ENCODE measurements at regions not wholly inside any gene's neighbourhood (a gene's known extent, or its start where the extent isn't known, plus 50 kb on each side); places are given as distances from the start of the nearest gene placed in this dataset.

- DNase-seq: no peak
Measured at GRCh38 chr6:134117409-134117808, 65.0 kb upstream of the SLC2A12 start.

DNA sequence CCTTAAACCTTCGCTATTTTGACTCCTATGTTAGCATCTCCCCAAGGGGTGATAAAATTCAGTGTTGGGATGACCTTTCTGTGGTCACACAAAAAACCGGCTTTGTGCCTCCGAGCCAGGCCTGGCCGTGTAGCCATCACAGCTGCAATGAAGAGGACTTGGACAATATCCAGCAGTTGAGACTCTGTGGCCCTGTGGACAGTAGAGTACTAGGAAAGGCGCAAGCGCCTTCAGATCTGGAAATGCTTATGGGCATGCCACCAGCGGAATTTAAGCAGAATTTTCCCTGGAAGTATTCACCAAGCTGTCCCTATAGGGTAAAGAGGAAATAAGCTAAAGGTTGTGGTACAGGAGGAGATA, 63.3 kb upstream of the SLC2A12 start:
- no peak for DNase-seq

GRCh38 chr6:134114918-134115714, 62.7 kb upstream of the SLC2A12 start:
- DNase-seq: no peak

- no peak for DNase-seq
Measured at GRCh38 chr6:134114489-134114888, 62.1 kb upstream of the SLC2A12 start.

DNA sequence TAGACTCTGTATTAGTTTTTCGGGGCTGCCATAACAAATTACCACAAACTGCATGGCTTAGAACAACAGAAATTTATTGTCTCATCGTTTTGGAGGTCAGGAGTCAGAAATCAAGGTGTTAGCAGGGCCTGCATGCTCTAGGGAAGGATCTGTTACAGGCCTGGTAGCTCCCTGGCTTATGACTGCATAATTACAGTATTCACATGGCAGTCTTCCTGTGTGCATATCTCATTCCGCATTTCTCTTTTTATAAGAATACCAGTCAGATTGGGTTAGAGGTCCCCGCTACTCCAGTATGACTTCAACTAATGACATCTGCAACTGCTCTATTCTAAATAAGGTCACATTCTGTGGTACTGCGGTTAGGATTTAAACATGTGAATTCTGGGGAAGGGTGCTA, 59.3 kb upstream of the SLC2A12 start:
- DNase-seq: no peak

DNA sequence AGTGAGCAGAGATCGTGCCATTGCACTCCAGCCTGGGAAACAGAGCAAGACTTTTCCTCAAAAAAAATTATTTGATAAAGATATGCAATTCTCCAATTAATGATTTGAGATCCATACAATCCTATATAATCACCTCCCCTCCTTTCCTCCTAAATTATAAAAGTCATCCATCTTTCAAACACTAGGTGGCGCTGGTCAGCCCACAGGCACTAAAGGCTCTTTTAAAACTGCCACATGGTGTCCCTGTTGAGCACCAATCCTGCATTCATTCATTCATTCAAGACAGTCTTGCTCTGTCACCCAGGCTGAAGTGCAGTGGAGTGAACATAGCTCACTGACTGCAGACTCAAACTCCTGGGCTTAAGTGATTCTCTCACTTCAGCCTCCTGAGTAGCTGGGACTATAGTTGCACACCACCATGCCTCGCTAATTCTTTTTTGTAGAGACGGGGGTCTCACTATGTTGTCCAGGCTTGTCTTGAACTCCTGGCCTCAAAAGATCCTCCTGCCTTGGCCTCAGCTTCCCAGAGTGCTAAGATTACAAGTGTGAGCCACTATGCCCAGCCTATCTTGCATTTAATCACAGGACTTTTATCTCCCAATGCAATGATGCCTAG, 58.7 kb upstream of the SLC2A12 start:
- DNase-seq: peak; percentile 20 to 60

DNA sequence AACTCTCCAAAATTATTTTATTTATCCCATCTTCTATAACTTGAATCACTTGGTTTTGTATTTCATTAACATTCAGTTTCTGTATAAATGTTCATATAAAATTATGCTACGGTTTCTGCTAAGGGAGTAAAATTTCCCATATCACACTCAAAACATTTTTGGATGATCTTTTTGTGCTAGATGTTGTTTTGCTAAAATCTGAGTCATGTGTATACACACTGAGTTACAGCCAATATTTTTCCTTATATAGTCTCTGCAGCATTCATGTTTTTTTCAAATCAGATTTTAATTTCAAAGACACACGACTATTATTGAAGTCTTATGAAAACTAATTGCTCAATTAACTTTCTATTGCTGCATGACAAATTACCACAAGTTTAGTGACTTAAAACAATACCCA, 54.3 kb upstream of the SLC2A12 start:
- DNase-seq: no peak

GRCh38 chr6:134105940-134106339, 53.5 kb upstream of the SLC2A12 start:
- peak in 1 of 2 experiments; percentile 6 for DNase-seq

DNA sequence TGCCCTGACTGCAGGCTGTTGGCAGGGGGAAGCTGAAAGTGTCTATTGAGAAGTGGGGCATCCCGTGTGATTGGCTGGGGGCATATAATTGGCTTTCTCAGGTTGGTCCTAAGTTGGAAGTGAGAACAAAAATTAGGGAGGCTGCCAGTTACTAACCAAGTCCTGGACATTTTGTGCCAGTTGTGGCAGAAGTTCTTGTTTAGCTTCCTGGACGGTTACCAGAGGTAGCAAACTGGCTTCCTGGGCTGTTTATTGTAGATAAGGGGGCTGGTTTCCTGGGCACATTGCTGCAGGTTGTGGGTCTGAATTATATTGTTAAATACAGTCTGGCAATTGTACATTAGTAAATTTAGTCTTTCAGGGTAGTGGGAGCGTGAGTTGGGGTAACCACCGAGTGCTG, 50.6 kb upstream of the SLC2A12 start:
- no peak for DNase-seq

Data from NCI-H446 (cell line).